HG03558 (cell line): ENCODE measurements at regions not wholly inside any gene's neighbourhood (a gene's known extent, or its start where the extent isn't known, plus 50 kb on each side); places are given as distances from the start of the nearest gene placed in this dataset.

Experiments used
- ATAC-seq: cut with Tn5 transposase; IDR thresholded peaks from one replicate; pipeline ENCODE4 v1.9.1; 2021; ENCODE audit warnings: moderate number of reproducible peaks; ENCODE audit not compliant: unreplicated experiment; ENCODE audit errors: extremely low read depth

DNA sequence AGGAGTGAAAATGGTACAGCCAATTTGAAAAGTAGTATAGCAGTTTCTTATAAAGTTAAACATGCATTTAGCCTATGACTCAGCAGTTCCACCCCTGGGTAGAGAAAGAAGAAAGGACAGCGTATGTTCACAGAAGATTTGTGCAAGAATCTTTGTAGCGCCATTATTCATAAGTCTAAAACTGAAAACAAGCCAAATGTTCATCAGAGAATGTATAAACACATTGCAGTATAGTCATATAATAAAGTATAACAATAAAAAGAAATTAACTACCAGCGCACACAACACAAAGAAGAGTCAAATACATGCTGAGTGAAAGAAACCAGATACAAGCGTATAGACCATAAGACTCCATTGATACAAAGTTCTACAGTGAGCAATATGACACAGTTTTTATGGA, 294.0 kb downstream of the SAMD5 start:
- ATAC-seq: no peak

GRCh38 chr6:147805155-147805554, 296.7 kb downstream of the SAMD5 start:
- ATAC-seq: no peak

- no peak for ATAC-seq
These were observed 298.2 kb downstream of the SAMD5 start for GRCh38 chr6:147806697-147807096.

GRCh38 chr6:147808640-147809039, 300.1 kb downstream of the SAMD5 start:
- ATAC-seq: no peak

- ATAC-seq: no peak
These were observed 303.6 kb downstream of the SAMD5 start for GRCh38 chr6:147811913-147812629.

GRCh38 chr6:147817042-147817689, 308.7 kb downstream of the SAMD5 start:
- no peak for ATAC-seq

DNA sequence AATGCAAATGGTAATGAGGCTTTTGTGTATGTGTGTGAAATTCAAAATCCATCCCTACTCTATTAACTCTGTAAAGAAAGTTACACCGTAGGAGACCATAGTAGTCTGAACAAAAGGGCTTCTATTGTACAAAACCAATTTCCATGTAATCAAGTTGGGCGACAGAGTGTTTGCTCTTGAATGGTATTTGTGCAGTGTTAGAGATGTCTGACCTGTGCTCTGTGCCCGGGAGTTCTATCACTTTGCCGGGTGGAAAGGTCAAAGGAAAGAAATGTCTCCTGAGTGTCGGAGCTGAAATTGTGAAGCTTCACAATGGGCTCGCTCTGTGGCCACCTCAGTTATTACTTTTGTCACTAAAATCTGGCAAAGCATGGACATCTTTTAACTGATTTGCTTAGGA, 312.0 kb downstream of the SAMD5 start:
- ATAC-seq: no peak

GRCh38 chr6:147821295-147821897, 312.9 kb downstream of the SAMD5 start:
- no peak for ATAC-seq

GRCh38 chr6:147823936-147824335, 315.4 kb downstream of the SAMD5 start:
- no peak for ATAC-seq

DNA sequence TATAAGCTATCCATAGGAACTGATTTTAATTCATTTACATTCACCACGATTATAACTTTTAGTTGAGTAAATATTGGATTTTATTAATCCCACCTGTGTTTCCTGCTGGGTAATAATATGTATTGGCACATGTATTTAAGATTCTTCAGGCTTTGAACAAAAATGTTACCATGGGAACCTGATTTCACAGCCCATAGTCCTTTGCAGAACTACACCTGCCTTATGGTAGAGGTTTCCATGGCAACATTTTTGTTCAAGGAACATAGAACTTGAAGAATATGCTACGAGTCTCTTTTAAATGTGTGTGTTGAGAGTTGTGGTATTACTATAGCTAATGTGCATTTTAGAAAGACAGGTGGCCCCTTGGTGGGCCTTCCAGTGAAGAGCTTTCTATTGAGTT, 317.4 kb downstream of the SAMD5 start:
- ATAC-seq: no peak

- ATAC-seq: no peak
These were observed 318.2 kb downstream of the SAMD5 start for GRCh38 chr6:147826698-147827097.

- no peak for ATAC-seq
These were observed 320.9 kb downstream of the SAMD5 start for GRCh38 chr6:147829418-147829817.

- ATAC-seq: no peak
These were observed 321.3 kb downstream of the SAMD5 start for GRCh38 chr6:147829835-147830234.

- no peak for ATAC-seq
These were observed 322.9 kb downstream of the SAMD5 start for GRCh38 chr6:147831356-147831755.

DNA sequence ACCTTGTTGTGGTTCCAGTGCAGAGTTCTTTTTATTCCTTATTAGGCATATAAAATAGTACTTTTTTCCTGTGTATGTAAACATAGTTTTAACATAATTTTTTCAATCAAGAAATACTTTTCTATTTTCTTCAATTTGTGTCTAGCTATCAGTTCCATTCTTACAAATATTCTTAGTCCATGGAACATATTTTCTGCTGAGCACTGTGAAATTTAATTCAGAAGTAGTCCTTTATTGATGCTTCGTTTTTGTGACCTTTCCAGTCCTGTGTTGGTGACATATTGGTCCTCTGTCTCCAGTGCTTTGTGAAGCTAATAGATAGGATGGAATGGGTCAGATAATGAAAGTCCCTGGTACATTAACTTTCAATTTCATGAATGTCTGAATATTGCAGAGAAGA, 325.1 kb downstream of the SAMD5 start:
- no peak for ATAC-seq

DNA sequence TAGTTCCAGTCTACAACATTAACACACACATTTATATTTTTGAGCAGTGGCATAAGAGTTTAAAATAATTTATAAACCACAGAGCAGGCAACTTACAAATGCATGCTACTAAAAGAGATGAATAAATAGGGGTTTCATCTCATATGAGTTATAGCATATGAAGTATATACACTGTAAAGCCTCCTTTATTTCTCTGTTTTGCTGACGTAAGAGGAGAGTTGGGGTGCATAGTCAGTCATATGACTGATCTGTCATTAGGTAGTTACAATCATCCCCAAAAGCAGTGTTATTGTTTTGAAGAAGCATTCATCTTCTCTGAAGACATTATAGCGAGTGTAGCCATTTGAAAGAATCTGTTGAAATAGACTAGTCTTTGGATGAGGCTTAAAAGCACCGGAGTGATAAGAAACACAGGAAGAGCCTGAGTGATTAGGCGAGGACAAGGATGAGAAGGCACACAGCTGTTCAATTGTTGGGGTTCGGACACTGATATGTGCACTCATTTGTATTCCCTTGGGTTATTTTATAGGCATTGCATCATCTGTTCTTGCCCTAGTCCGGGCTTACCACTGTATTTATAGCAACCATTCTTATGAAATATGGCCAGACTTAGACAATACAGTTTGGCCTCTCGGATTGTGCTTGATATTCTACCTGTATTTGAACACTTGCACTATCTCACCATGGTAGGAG, 325.7 kb downstream of the SAMD5 start:
- ATAC-seq: no peak

- ATAC-seq: no peak
These were observed 329.1 kb downstream of the SAMD5 start for GRCh38 chr6:147837540-147837939.

DNA sequence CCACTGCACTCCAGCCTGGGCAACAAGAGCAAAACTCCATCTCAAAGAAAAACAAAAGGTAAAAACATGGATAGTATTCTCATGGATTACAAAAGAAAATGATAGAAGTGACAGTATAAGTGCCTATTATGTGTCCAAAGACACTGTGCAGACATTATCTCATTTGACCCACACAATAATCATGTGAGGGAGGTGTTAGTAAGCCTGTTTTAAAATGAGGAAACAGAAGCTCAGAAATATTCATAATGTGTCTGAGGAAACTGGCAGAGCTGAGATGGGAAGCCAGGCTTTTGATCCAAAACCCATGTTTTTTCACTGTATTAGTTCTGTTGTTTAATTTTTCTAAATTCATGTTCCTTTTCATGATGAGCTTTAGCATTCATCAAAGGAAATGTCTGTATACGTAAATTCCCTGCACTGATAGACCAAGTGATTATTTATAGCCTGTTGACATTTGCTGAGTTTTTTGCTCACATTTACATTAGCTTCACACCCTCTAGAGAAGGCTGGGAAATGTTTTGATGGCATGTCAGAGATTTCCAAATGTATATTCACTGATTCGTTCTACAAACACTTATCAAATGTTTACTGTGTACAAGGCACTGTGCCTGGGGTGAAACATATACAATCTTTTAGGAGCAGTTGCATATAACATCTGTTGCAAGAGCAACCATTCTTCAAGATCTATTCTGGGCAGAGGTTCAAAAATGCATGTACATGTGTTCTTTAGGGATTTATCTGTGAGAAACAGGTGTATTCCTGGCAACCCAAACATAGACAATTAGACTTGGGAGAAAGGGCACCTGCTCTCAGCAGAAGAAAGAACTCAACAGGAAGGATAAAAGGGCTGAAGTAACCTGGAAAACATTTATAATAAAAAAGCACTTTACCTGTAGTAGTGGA, 331.5 kb downstream of the SAMD5 start:
- no peak for ATAC-seq

GRCh38 chr6:147841547-147842148, 333.2 kb downstream of the SAMD5 start:
- ATAC-seq: no peak
